Breast epithelium (tissue), 3 donors: ENCODE measurements at regions not wholly inside any gene's neighbourhood (a gene's known extent, or its start where the extent isn't known, plus 50 kb on each side); places are given as distances from the start of the nearest gene placed in this dataset.

Source experiments
- CTCF ChIP-seq, 3 donors: fragments of 450-650 bp; IDR thresholded peaks; one replicate each; pipeline ENCODE4 v1.5.1; 2016 to 2017; ENCODE audit warnings: antibody characterized with exemption in 3 of 3, mild to moderate bottlenecking in 3 of 3, moderate library complexity in 3 of 3
- POLR2A ChIP-seq: fragments of 450-650 bp; IDR thresholded peaks from one replicate; pipeline ENCODE4 v1.6.1; 2016; ENCODE audit warnings: antibody characterized with exemption, mild to moderate bottlenecking, moderate library complexity
- POLR2AphosphoS5 ChIP-seq, 3 donors: sonication (generic); formaldehyde crosslinking; IDR thresholded peaks; one replicate each; pipeline ENCODE4 v1.6.1; 2017; ENCODE audit warnings: antibody characterized with exemption in 3 of 3

DNA sequence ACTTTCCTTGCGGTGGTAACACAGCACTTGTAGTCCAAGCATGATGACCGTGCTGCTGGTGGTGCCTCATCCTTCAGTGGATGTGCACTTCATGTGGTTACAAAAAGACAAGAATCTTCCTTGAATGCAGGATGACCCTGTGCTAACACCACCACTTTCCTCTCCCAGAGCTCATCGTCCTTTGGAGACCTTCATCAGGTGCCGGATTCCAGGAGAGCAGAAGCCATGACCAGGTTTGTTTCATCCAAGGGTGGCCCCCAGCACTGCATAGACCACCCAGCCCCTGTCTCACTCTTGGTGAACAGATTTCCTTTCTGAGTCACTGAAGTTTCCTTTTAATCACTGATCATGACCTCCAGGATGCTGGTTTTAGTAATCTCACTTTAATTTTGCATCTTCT lies 101.2 kb upstream of the SYNDIG1 start:
- no peak for TF ChIP-seq CTCF (IDR thresholded peaks at IDR 0.05)
- TF ChIP-seq POLR2A: no peak
- TF ChIP-seq POLR2AphosphoS5 (IDR thresholded peaks at IDR 0.05): no peak
